KMS-11 (cell line): ENCODE measurements at regions not wholly inside any gene's neighbourhood (a gene's known extent, or its start where the extent isn't known, plus 50 kb on each side); places are given as distances from the start of the nearest gene placed in this dataset.

ENCODE experiments used
- H2AFZ ChIP-seq: fragments of 200-600 bp; sonication (generic); 2 replicates; pipeline ENCODE4 v1.6.1; 2016; ENCODE audit warnings: antibody characterized with exemption, mixed run types, low read depth
- H3K27ac ChIP-seq: fragments of 200-600 bp; sonication (generic); 2 replicates; pipeline ENCODE4 v1.6.1; 2016; ENCODE audit warnings: mild to moderate bottlenecking, mixed run types
- H3K27me3 ChIP-seq: fragments of 200-600 bp; sonication (generic); 2 replicates; pipeline ENCODE4 v1.6.1; 2017; ENCODE audit warnings: mild to moderate bottlenecking, low read depth, mixed run types, moderate library complexity; ENCODE audit not compliant: insufficient read depth
- H3K36me3 ChIP-seq: fragments of 200-600 bp; sonication (generic); 2 replicates; pipeline ENCODE4 v1.6.1; 2017; ENCODE audit warnings: mild to moderate bottlenecking, mixed run types; ENCODE audit not compliant: insufficient read depth
- H3K4me1 ChIP-seq: fragments of 200-600 bp; sonication (generic); 2 replicates; pipeline ENCODE4 v1.6.1; 2016; ENCODE audit warnings: mild to moderate bottlenecking, low read depth, mixed run types; ENCODE audit not compliant: poor library complexity, severe bottlenecking
- H3K4me2 ChIP-seq: fragments of 200-600 bp; sonication (generic); 2 replicates; pipeline ENCODE4 v1.7.0; 2016; ENCODE audit warnings: mild to moderate bottlenecking, mixed run types
- H3K4me3 ChIP-seq: fragments of 200-600 bp; sonication (generic); IDR thresholded peaks from 2 replicates; pipeline ENCODE4 v1.6.1; 2017; ENCODE audit warnings: low read depth, low read length, mixed read lengths; ENCODE audit not compliant: insufficient read depth
- H3K79me2 ChIP-seq: fragments of 200-600 bp; sonication (generic); 2 replicates; pipeline ENCODE4 v1.6.1; 2016; ENCODE audit warnings: low read depth, mixed run types; ENCODE audit not compliant: insufficient read depth
- H3K9ac ChIP-seq: fragments of 200-600 bp; sonication (generic); 2 replicates; pipeline ENCODE4 v1.6.1; 2016; ENCODE audit warnings: mild to moderate bottlenecking, mixed run types
- H4K20me1 ChIP-seq: fragments of 200-600 bp; sonication (generic); 2 replicates; pipeline ENCODE4 v1.6.1; 2016; ENCODE audit warnings: mild to moderate bottlenecking, mixed run types; ENCODE audit not compliant: insufficient read depth
- TF ChIP-seq, protein P1 (sequence below): fragments of 200-600 bp; sonication (generic); conservative IDR thresholded peaks from 2 replicates; pipeline ENCODE4 v1.6.1; 2017; ENCODE audit warnings: low read depth, mild to moderate bottlenecking, antibody characterized with exemption, low read length, moderate library complexity, mixed read lengths

DNA sequence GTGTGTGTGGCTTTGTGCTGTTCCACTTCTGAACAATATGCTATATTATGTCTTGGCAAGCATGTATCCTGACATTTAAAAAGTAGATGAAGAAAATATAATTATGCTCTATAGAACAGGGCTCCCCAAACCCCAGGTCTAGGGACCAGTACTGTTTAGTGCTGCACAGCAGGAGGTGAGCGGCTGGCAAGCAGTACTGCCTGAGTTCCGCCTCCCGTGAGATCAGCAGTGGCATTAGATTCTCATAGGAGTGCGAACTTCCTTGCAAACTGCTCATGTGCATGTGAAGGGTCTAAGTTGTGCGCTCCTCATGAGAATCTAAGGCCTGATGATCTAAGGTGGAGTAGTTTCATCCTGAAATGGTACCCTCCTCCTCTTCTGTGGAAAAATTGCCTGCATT lies 979.1 kb upstream of the CTNND2 start:
- Histone ChIP-seq H3K27ac (no peak overlapping the region), H3K4me2 (no peak overlapping the region), H2AFZ (no peak overlapping the region)

GRCh38 chr5:12876541-12877298 lies 972.5 kb upstream of the CTNND2 start:
- Histone ChIP-seq H3K4me2 (no peak overlapping the region; the same call in 1 of the 2 replicates), H3K4me3 (no peak overlapping the region), H3K4me1 (peaks cover 16% of the 10 kb centered on the region), H3K27me3 (no peaks in the 10 kb centered on the region), H2AFZ (peak overlapping the region; percentile 19; the same call in 1 of the 2 replicates), H4K20me1 (no peaks in the 10 kb centered on the region), H3K79me2 (no peaks in the 10 kb centered on the region), H3K27ac (no peak overlapping the region), H3K9ac (no peak overlapping the region), H3K36me3 (no peaks in the 10 kb centered on the region)
- TF ChIP-seq, protein P1, sequence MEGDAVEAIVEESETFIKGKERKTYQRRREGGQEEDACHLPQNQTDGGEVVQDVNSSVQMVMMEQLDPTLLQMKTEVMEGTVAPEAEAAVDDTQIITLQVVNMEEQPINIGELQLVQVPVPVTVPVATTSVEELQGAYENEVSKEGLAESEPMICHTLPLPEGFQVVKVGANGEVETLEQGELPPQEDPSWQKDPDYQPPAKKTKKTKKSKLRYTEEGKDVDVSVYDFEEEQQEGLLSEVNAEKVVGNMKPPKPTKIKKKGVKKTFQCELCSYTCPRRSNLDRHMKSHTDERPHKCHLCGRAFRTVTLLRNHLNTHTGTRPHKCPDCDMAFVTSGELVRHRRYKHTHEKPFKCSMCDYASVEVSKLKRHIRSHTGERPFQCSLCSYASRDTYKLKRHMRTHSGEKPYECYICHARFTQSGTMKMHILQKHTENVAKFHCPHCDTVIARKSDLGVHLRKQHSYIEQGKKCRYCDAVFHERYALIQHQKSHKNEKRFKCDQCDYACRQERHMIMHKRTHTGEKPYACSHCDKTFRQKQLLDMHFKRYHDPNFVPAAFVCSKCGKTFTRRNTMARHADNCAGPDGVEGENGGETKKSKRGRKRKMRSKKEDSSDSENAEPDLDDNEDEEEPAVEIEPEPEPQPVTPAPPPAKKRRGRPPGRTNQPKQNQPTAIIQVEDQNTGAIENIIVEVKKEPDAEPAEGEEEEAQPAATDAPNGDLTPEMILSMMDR, result no peak

More for the DNA sequence above, 979.1 kb upstream of the CTNND2 start:
- Histone ChIP-seq H3K27me3 (no peaks in the 10 kb centered on the region), H3K4me3 (no peak overlapping the region), H3K9ac (no peak overlapping the region), H3K79me2 (no peaks in the 10 kb centered on the region), H3K4me1 (no peaks in the 10 kb centered on the region), H3K36me3 (no peaks in the 10 kb centered on the region), H4K20me1 (no peaks in the 10 kb centered on the region)
- TF ChIP-seq, protein P1, result no peak

DNA sequence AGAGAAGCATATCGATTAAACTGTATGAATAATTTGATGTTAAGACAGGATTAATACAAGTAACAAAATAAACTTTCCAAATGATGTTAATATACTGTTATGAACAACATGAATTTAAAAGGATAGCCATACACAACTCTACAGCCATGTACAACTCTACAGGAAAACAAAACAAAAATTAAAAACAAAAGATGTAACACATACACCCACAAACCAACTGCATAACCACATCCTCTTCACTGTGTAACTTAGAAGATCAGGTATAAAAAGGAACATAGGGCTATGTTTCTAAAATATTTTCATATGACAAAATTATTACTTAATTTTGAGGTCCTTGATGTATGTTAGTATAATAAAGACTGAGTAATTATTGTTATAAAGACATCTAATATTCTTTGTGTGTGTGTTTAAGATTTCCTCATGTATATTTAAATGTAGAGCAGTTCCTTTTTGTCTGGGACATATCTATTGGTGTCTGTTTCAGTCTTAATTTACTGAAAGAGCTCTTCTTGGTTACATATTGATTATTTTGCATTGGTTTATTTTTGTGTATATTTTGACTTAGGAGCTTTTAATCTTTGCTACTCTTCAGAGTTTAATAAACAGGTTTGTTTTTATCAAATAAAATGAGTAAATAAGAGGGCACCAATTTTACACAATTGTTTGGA lies 966.8 kb upstream of the CTNND2 start:
- no peak overlapping the region for H2AFZ ChIP-seq
- H3K9ac ChIP-seq, result no peak overlapping the region
- H3K4me2 ChIP-seq, result no peak overlapping the region
- no peaks in the 10 kb centered on the region for H3K36me3 ChIP-seq
- no peak overlapping the region for H3K4me3 ChIP-seq
- no peaks in the 10 kb centered on the region for H4K20me1 ChIP-seq
- TF ChIP-seq, protein P1, result no peak
- no peaks in the 10 kb centered on the region for H3K79me2 ChIP-seq
- peaks cover 7% of the 10 kb centered on the region for H3K4me1 ChIP-seq
- H3K27ac ChIP-seq, result no peak overlapping the region
- H3K27me3 ChIP-seq, result no peaks in the 10 kb centered on the region

GRCh38 chr5:12865529-12865928 lies 961.3 kb upstream of the CTNND2 start:
- Histone ChIP-seq H3K4me2 (no peak overlapping the region), H3K36me3 (no peaks in the 10 kb centered on the region), H3K4me1 (no peaks in the 10 kb centered on the region), H3K27ac (no peak overlapping the region), H3K4me3 (no peak overlapping the region), H3K9ac (no peak overlapping the region), H3K79me2 (no peaks in the 10 kb centered on the region), H4K20me1 (no peaks in the 10 kb centered on the region), H3K27me3 (no peaks in the 10 kb centered on the region), H2AFZ (no peak overlapping the region)
- TF ChIP-seq, protein P1, result no peak
